CD4-positive, alpha-beta T cell treated with Interleukin-12 subunit alpha and Interleukin-12 subunit beta, for 1 hour (primary cell): ENCODE measurements at regions not wholly inside any gene's neighbourhood (a gene's known extent, or its start where the extent isn't known, plus 50 kb on each side); places are given as distances from the start of the nearest gene placed in this dataset.

ENCODE experiments used
- DNase-seq: peaks from one replicate; pipeline ENCODE4 v3.0.0-alpha.2; 2020

- no peak for DNase-seq
These were observed 189.8 kb downstream of the HHIPL2 start for GRCh38 chr1:222358100-222358499.

GRCh38 chr1:222357252-222357651, 190.7 kb downstream of the HHIPL2 start:
- no peak for DNase-seq

GRCh38 chr1:222347627-222348026, 200.3 kb downstream of the HHIPL2 start:
- DNase-seq, result no peak

GRCh38 chr1:222346955-222347354, 200.9 kb downstream of the HHIPL2 start:
- DNase-seq, result no peak

- DNase-seq, result no peak
These were observed 208.4 kb downstream of the HHIPL2 start for GRCh38 chr1:222339376-222339947.

GRCh38 chr1:222335586-222335985, 212.3 kb downstream of the HHIPL2 start:
- DNase-seq, result no peak

- no peak for DNase-seq
These were observed 213.8 kb downstream of the HHIPL2 start for GRCh38 chr1:222334026-222334680.

- no peak for DNase-seq
These were observed 216.1 kb downstream of the HHIPL2 start for GRCh38 chr1:222331765-222332164.

- no peak for DNase-seq
These were observed 216.6 kb downstream of the HHIPL2 start for GRCh38 chr1:222331340-222331739.

GRCh38 chr1:222329493-222330045, 218.3 kb downstream of the HHIPL2 start:
- DNase-seq, result no peak

GRCh38 chr1:222326710-222327036, 221.2 kb downstream of the HHIPL2 start:
- no peak for DNase-seq

- DNase-seq, result no peak
These were observed 221.7 kb downstream of the HHIPL2 start for GRCh38 chr1:222326006-222326709.

GRCh38 chr1:222325506-222325905, 222.4 kb downstream of the HHIPL2 start:
- DNase-seq, result no peak

GRCh38 chr1:222314839-222315238, 233.1 kb downstream of the HHIPL2 start:
- no peak for DNase-seq

- peak; percentile 22 for DNase-seq
These were observed 237.1 kb downstream of the HHIPL2 start for GRCh38 chr1:222310836-222311235.

- no peak for DNase-seq
These were observed 240.3 kb downstream of the HHIPL2 start for GRCh38 chr1:222307621-222308020.

GRCh38 chr1:222306512-222306911, 241.4 kb downstream of the HHIPL2 start:
- no peak for DNase-seq

- DNase-seq, result no peak
These were observed 241.9 kb downstream of the HHIPL2 start for GRCh38 chr1:222306011-222306410.

GRCh38 chr1:222301652-222302051, 246.3 kb downstream of the HHIPL2 start:
- DNase-seq, result no peak

GRCh38 chr1:222299524-222299923, 248.4 kb downstream of the HHIPL2 start:
- no peak for DNase-seq

GRCh38 chr1:222290866-222291265, 257.0 kb downstream of the HHIPL2 start:
- DNase-seq, result no peak

GRCh38 chr1:222288053-222288452, 259.9 kb downstream of the HHIPL2 start:
- peak; percentile 4 for DNase-seq

GRCh38 chr1:222286011-222286410, 261.9 kb downstream of the HHIPL2 start:
- DNase-seq, result no peak

- DNase-seq, result no peak
These were observed 262.4 kb downstream of the HHIPL2 start for GRCh38 chr1:222285526-222285925.
